ENCODE measurements at regions not wholly inside any gene's neighbourhood (a gene's known extent, or its start where the extent isn't known, plus 50 kb on each side); places are given as distances from the start of the nearest gene placed in this dataset.

GRCh38 chr18:76722224-76723061 is 99.9 kb upstream of the ZNF236 start:
- no peaks in the 10 kb centered on the region for H3K4me1 ChIP-seq (replicated peaks in 1 of 4; ENCODE audit: control insufficient read depth in 3 of 4, insufficient read depth in 4 of 4, low read length in 3 of 4)
- H2BK5ac ChIP-seq (ENCODE audit: low read depth, low read length) = no peak overlapping the region
- H3K9me3 ChIP-seq (ENCODE audit: insufficient read depth in 2 of 2, low read depth in 1 of 2, low read length in 1 of 2) = peaks cover 10 to 11% of the 10 kb centered on the region in 2 experiments
- no peak overlapping the region for H3K18ac ChIP-seq (ENCODE audit: extremely low read depth, low read length)
- no peaks in the 10 kb centered on the region for H3K79me1 ChIP-seq (ENCODE audit: low read depth, low read length)
- no peak overlapping the region for H4K5ac ChIP-seq (ENCODE audit: insufficient read length, low read depth, low read length)
- H3K14ac ChIP-seq (ENCODE audit: insufficient read length) = no peak overlapping the region
- H3K56ac ChIP-seq (replicated peaks; ENCODE audit: insufficient read length, low read depth, low read length) = no peak overlapping the region
- H3K4ac ChIP-seq (replicated peaks; ENCODE audit: insufficient read length, low read depth, low read length) = no peak overlapping the region
- H4K20me1 ChIP-seq (replicated peaks in 1 of 2; ENCODE audit: control insufficient read depth in 1 of 2, insufficient read depth in 2 of 2, low read length in 2 of 2) = no peaks in the 10 kb centered on the region
- H4K8ac ChIP-seq (ENCODE audit: extremely low read depth, insufficient read depth, low read length) = no peak overlapping the region; the same call in 1 of the 2 replicates
- H3K23me2 ChIP-seq (ENCODE audit: low read depth, low read length) = no peaks in the 10 kb centered on the region
- ChIA-PET CTCF (ENCODE audit: partially characterized antibody) (interaction anchor here (1.2 to 2.2 kb wide), 5 partner anchors 9 to 197 kb away, joined by 3 to 8 read pairs (median 4); no protein-coding TSS in a partner anchor), POLR2A (ENCODE audit: partially characterized antibody) (no interaction called here)
- no peak overlapping the region for H2BK120ac ChIP-seq (replicated peaks; ENCODE audit: low read depth, low read length)
- H2AFZ ChIP-seq (ENCODE audit: low read length) = no peak overlapping the region
- no peak overlapping the region for H2BK20ac ChIP-seq (ENCODE audit: low read length)
- H2BK12ac ChIP-seq (ENCODE audit: low read depth, low read length) = no peak overlapping the region
- no peaks in the 10 kb centered on the region for H3K79me2 ChIP-seq (ENCODE audit: control insufficient read depth in 1 of 2, insufficient read depth in 2 of 2, low read length in 2 of 2)
- no peak overlapping the region for H3K4me2 ChIP-seq (ENCODE audit: insufficient read depth in 1 of 2, low read depth in 2 of 2, low read length in 2 of 2)
- H2BK15ac ChIP-seq (ENCODE audit: low read length) = no peak overlapping the region
- no peak for DNase-seq (ENCODE audit: low read depth in 1 of 2, low spot score in 2 of 2)
- FAIRE-seq = no peak
- no peaks in the 10 kb centered on the region for H3K36me3 ChIP-seq (ENCODE audit: control insufficient read depth in 2 of 4, insufficient read depth in 4 of 4, low read length in 3 of 4)
- TF ChIP-seq CTCF (IDR thresholded peaks at IDR 0.05; ENCODE audit: control extremely low read depth in 1 of 3, insufficient read depth in 1 of 3, low read depth in 1 of 3, low read length in 3 of 3) (peak in 2 of 3 experiments; percentile 16 to 28; a peak in 2 of 4 replicates), RAD21 (IDR thresholded peaks at IDR 0.05 in 1 of 2, conservative IDR thresholded peaks at IDR 0.05 in 1 of 2; ENCODE audit: low read depth in 2 of 2, low read length in 2 of 2) (peak; percentile 8 to 33; a peak in 2 of 4 replicates), SIRT6 (IDR thresholded peaks at IDR 0.05; ENCODE audit: low read length) (no peak)
- 93% methylated on average over 13 of the region's 14 CpGs; no CpG with 5 or more reads in 1 of the 2 experiments for WGBS, 2 experiments (ENCODE audit: extremely low coverage in 1 of 2, insufficient coverage in 1 of 2, insufficient read length in 1 of 2, insufficient replicate concordance in 2 of 2, low coverage in 1 of 2, low lambda C conversion rate in 2 of 2, missing lambda C conversion rate in 1 of 2)
- no peak overlapping the region for H3K23ac ChIP-seq (ENCODE audit: insufficient read length)
- H3K4me3 ChIP-seq (ENCODE audit: extremely low read depth in 1 of 4, insufficient read depth in 2 of 4, low read depth in 3 of 4, low read length in 4 of 4) = no peak overlapping the region
- H2AK5ac ChIP-seq (ENCODE audit: low read depth, low read length) = no peak overlapping the region; the same call in 1 of the 2 replicates
- no peak overlapping the region for H3K27ac ChIP-seq (ENCODE audit: low read depth, low read length)
- no peak overlapping the region for H3K9ac ChIP-seq (replicated peaks in 1 of 4; ENCODE audit: extremely low read depth in 1 of 4, low read depth in 3 of 4, low read length in 3 of 4)
- H4K91ac ChIP-seq (replicated peaks; ENCODE audit: insufficient read length, low read length) = no peak overlapping the region
- H3K27me3 ChIP-seq (replicated peaks in 1 of 4; ENCODE audit: control insufficient read depth in 3 of 4, extremely low read depth in 1 of 4, insufficient read depth in 3 of 4, low read length in 3 of 4) = no peaks in the 10 kb centered on the region

Measured in H1 (cell line).